HEK293 (cell line): ENCODE measurements at regions not wholly inside any gene's neighbourhood (a gene's known extent, or its start where the extent isn't known, plus 50 kb on each side); places are given as distances from the start of the nearest gene placed in this dataset.

Experiments
- CTCF ChIA-PET: fragments of 350-600 bp; formaldehyde crosslinking; extraction: SDS; loops from one replicate; lab custom pipeline; 2021; ENCODE audit warnings: antibody characterized with exemption; lab: Yijun Ruan, JAX
- POLR2A ChIA-PET: fragments of 300-600 bp; formaldehyde crosslinking; extraction: SDS; loops from one replicate; lab custom pipeline; 2020; ENCODE audit warnings: antibody characterized with exemption, inconsistent platforms; lab: Yijun Ruan, JAX
- H3K27ac ChIP-seq: fragments of 200-500 bp; sonication (Bioruptor generic); 2 replicates; pipeline ENCODE4 v1.5.1; 2014; ENCODE audit warnings: low read depth, low read length, control low read depth, inconsistent platforms; ENCODE audit errors: extremely low read depth
- H3K36me3 ChIP-seq, 2 experiments: fragments of 200-500 bp in 1 of 2; sonication (Bioruptor generic) in 1 of 2; 1 replicate in 1 of 2; 2 replicates in 1 of 2; pipeline ENCODE4 v1.5.1; 2014 to 2017; ENCODE audit warnings: inconsistent platforms in 2 of 2, low read length in 2 of 2; ENCODE audit not compliant: control insufficient read depth in 2 of 2, insufficient read depth in 1 of 2
- H3K4me1 ChIP-seq: fragments of 200-500 bp; sonication (Bioruptor generic); 2 replicates; pipeline ENCODE4 v1.5.1; 2014; ENCODE audit warnings: mild to moderate bottlenecking, low read length, inconsistent platforms; ENCODE audit not compliant: control insufficient read depth, insufficient read depth
- H3K4me3 ChIP-seq: 2 replicates; pipeline ENCODE4 v1.5.1; 2011; ENCODE audit warnings: low read depth, mild to moderate bottlenecking, control low read depth, low read length, moderate library complexity
- H3K9me3 ChIP-seq: fragments of 200-500 bp; sonication (Bioruptor generic); 2 replicates; pipeline ENCODE4 v1.5.1; 2014; ENCODE audit warnings: low read depth, low read length, inconsistent platforms; ENCODE audit not compliant: control insufficient read depth, insufficient read depth
- GLIS1 ChIP-seq: fragments of 450-650 bp; formaldehyde crosslinking; IDR thresholded peaks from 2 replicates; pipeline ENCODE4 v1.5.1; 2016; ENCODE audit warnings: missing biosample characterization, missing genetic modification characterization
- KLF9 ChIP-seq: fragments of 450-650 bp; formaldehyde crosslinking; IDR thresholded peaks from 2 replicates; pipeline ENCODE4 v1.5.1; 2016; ENCODE audit warnings: missing biosample characterization, missing genetic modification characterization, low read depth
- PATZ1 ChIP-seq: fragments of 450-650 bp; formaldehyde crosslinking; IDR thresholded peaks from 2 replicates; pipeline ENCODE4 v1.5.1; 2016; ENCODE audit warnings: missing biosample characterization, missing genetic modification characterization
- PBX3 ChIP-seq: sonication (generic); formaldehyde crosslinking; IDR thresholded peaks from 2 replicates; pipeline ENCODE4 v1.8.1; 2022; ENCODE audit warnings: mild to moderate bottlenecking, moderate library complexity, missing genetic modification reagents
- ZBTB10 ChIP-seq: fragments of 450-650 bp; formaldehyde crosslinking; IDR thresholded peaks from 2 replicates; pipeline ENCODE4 v1.5.1; 2016; ENCODE audit warnings: missing biosample characterization, missing genetic modification characterization
- ZBTB49 ChIP-seq: fragments of 450-650 bp; formaldehyde crosslinking; IDR thresholded peaks from 2 replicates; pipeline ENCODE4 v1.5.1; 2016; ENCODE audit warnings: missing biosample characterization, missing genetic modification characterization, low read depth
- ZEB2 ChIP-seq: fragments of 450-650 bp; formaldehyde crosslinking; IDR thresholded peaks from 2 replicates; pipeline ENCODE4 v1.5.1; 2016; ENCODE audit warnings: missing biosample characterization, missing genetic modification characterization
- ZFP69B ChIP-seq: fragments of 450-650 bp; formaldehyde crosslinking; IDR thresholded peaks from 2 replicates; pipeline ENCODE4 v1.5.1; 2016; ENCODE audit warnings: missing biosample characterization, missing genetic modification characterization
- ZNF114 ChIP-seq: fragments of 450-650 bp; formaldehyde crosslinking; IDR thresholded peaks from 2 replicates; pipeline ENCODE4 v1.5.0; 2017; ENCODE audit warnings: missing biosample characterization, missing genetic modification characterization
- ZNF155 ChIP-seq: fragments of 450-650 bp; formaldehyde crosslinking; IDR thresholded peaks from 2 replicates; pipeline ENCODE4 v1.5.1; 2016; ENCODE audit warnings: missing biosample characterization, missing genetic modification characterization
- ZNF24 ChIP-seq: fragments of 450-650 bp; formaldehyde crosslinking; IDR thresholded peaks from 2 replicates; pipeline ENCODE4 v1.5.1; 2016; ENCODE audit warnings: missing biosample characterization, missing genetic modification characterization
- ZNF280C ChIP-seq: fragments of 450-650 bp; formaldehyde crosslinking; IDR thresholded peaks from 2 replicates; pipeline ENCODE4 v1.5.1; 2016; ENCODE audit warnings: missing biosample characterization, missing genetic modification characterization
- ZNF391 ChIP-seq: fragments of 450-650 bp; formaldehyde crosslinking; IDR thresholded peaks from 2 replicates; pipeline ENCODE4 v1.5.1; 2016; ENCODE audit warnings: low read depth, missing biosample characterization, missing genetic modification characterization, borderline replicate concordance
- ZNF48 ChIP-seq: fragments of 450-650 bp; formaldehyde crosslinking; IDR thresholded peaks from 2 replicates; pipeline ENCODE4 v1.5.1; 2016; ENCODE audit warnings: missing biosample characterization, missing genetic modification characterization
- ZNF510 ChIP-seq: fragments of 450-650 bp; formaldehyde crosslinking; IDR thresholded peaks from 2 replicates; pipeline ENCODE4 v1.5.1; 2018; ENCODE audit warnings: mild to moderate bottlenecking, missing genetic modification characterization, missing biosample characterization; ENCODE audit not compliant: insufficient replicate concordance
- ZNF560 ChIP-seq: fragments of 450-650 bp; formaldehyde crosslinking; IDR thresholded peaks from 2 replicates; pipeline ENCODE4 v1.5.1; 2017; ENCODE audit warnings: missing biosample characterization, missing genetic modification characterization, borderline replicate concordance
- ZNF677 ChIP-seq: fragments of 450-650 bp; IDR thresholded peaks from 2 replicates; pipeline ENCODE4 v1.5.0; 2018; ENCODE audit warnings: missing biosample characterization, mild to moderate bottlenecking, missing genetic modification characterization, moderate library complexity
- ZNF692 ChIP-seq: fragments of 450-650 bp; formaldehyde crosslinking; IDR thresholded peaks from 2 replicates; pipeline ENCODE4 v1.5.1; 2016; ENCODE audit warnings: missing biosample characterization, missing genetic modification characterization

- Histone ChIP-seq H3K36me3 (no peaks in the 10 kb centered on the region), H3K27ac (no peak overlapping the region), H3K4me3 (no peak overlapping the region), H3K4me1 (no peaks in the 10 kb centered on the region)
- POLR2A ChIA-PET = no interaction called here
- TF ChIP-seq ZNF155 (tag by site-specific recombination) (no peak), ZNF391 (tag by site-specific recombination) (no peak), ZBTB49 (tag by site-specific recombination) (no peak), ZNF114 (tag by site-specific recombination) (no peak), ZNF24 (no peak), KLF9 (tag by site-specific recombination) (no peak), PBX3 (no peak), ZNF692 (tag by site-specific recombination) (no peak), PATZ1 (tag by site-specific recombination) (no peak), ZNF280C (tag by site-specific recombination) (no peak), ZBTB10 (tag by site-specific recombination) (no peak), ZFP69B (tag by site-specific recombination) (no peak), ZEB2 (no peak), ZNF48 (tag by site-specific recombination) (no peak), ZNF510 (tag by site-specific recombination) (no peak), GLIS1 (no peak), ZNF677 (no peak), ZNF560 (tag by site-specific recombination) (no peak)
- TF ChIP-seq, all 188 proteins: peak for 0
- H3K9me3 ChIP-seq = no peaks in the 10 kb centered on the region
- CTCF ChIA-PET = no interaction called here
Measured at GRCh38 chr13:66180836-66181235, 1049.3 kb downstream of the PCDH9 start.
